COLO829 (cell line): ENCODE measurements at regions not wholly inside any gene's neighbourhood (a gene's known extent, or its start where the extent isn't known, plus 50 kb on each side); places are given as distances from the start of the nearest gene placed in this dataset.
"Not testable (repeated sequence)": the region's sequence is repeated elsewhere in the genome, so short reads cannot be mapped to it uniquely, and the experiment has no call there.

Experiments
- DNase-seq: peaks from one replicate; pipeline ENCODE4 v3.0.0; 2012; ENCODE audit warnings: low spot score

DNA sequence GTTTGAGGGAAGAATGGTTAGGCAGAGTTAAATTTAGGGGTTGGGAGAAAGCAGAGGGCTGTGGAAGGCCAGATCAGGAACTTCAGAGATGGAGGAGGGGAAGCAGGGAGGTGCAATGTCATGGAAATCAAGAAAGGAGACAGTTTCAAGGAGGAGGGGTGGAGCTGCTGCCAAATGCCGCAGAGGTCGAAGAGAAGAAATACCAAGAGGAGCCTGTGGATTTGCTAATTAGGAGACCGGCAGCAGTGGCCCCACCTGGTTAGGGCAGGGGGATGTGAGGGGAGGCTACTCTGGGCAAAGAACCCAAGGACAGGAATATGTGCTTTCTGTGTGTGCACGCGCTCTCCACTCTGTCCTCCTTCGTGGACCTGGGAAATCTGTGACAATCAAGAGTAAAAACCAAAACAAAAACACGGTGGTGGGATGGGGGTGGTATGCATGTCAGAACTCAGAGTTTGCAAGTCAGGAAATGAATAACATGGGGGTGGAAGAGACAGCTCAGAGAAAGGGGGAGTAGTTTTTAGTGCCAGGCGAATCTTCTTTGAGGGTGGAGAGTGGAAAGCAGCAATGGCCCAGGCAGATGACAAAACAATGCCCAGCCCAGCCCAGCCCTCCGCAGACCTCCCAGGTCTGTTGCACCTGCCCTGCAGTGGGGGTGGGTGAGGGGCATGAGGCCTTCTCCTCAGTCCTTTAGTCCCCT, 102.9 kb upstream of the PAX2 start:
- no peak for DNase-seq

DNA sequence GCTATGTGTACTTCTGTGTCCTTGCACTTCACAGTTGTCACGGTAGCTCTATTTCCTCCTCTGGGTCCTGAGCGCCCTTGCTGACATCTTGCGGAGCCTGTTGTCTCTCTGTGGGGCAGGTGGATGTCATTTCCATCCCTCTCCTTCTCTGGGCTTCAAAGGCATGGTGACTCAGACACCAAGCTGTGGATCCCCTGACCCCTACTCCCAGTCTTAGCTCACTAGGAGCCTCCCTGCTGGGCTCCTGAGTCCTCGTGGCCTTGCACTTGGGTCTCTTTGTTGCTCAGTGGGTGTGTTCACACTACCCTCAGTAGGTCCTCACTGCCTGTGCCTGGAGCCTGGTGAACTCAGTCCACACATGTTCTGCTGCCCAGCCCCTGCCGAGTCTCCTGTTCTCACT, 100.3 kb upstream of the PAX2 start:
- no peak for DNase-seq

DNA sequence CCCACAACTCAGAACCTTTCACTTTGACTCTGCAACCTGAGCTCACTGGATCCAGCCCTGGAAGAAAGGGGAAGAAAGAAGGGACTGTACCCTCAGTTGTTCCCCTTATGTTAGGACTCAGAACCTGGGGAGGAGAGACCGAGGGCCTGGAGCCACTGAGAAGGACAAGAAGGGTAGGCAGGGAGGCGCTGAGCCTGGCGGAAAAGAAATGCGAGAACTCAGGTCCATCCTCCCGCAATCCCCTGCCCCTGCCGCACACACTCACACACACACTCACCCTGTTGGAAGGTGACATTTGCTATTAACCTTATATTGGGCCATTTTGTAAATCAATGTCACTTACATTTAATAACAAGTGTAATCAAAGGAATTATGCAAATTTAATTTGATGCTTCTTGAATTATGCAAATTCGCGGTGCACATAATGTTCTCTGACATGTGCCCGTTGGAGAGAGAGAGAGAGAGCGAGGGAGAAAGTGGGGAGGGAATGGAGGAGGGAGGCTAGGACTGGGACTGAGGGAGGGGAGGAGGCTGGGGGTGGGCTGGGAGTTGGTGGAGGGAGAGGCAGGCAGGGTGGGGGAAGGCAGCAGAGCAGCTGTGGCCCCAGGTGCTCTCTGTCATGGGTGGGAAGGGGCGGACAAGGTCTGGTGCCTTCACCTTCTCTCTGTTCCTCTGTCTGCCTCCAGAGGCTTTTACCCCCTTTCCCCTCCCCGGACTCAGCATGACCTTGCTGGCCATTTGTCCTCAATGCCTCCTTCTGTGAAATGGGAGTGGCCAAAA, 99.6 kb upstream of the PAX2 start:
- DNase-seq: no peak

DNA sequence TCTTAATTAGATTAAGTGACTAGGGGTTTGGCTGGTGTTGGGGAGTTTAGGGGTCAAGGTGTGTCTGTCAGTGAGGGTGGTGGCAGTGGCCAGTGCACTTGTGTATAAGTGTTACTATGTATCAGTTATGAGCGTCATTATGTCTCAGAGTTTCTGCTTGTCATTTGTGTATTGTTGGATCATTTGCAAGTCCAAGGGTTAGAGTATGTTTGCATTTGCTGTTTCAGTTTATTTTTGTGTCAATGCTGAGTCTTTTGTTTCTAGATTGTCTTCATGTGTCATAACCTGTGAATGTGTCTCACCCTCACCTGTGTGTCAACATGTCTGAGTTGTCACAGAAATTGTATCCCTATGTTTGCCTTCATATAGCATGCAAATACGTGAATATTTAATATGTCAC, 97.5 kb upstream of the PAX2 start:
- DNase-seq: no peak

GRCh38 chr10:100650693-100651092, 94.7 kb upstream of the PAX2 start:
- no peak for DNase-seq

DNA sequence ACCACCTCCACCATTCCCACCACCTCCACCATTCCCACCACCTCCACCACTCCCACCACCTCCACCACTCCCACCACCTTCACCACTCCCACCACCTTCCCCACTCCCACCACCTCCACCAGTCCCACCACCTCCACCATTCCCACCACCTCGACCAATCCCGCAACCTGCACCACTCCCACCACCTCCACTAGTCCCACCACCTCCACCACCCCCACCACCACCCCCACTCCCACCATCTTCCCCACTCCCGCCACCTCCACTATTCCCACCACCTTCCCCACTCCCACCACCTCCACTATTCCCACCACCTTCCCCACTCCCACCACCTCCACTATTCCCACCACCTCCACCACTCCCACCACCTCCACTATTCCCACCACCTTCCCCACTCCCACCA, 94.3 kb upstream of the PAX2 start:
- DNase-seq: not testable (repeated sequence)

GRCh38 chr10:100651916-100652315, 93.5 kb upstream of the PAX2 start:
- DNase-seq: no peak

- no peak for DNase-seq
Observed at GRCh38 chr10:100652406-100653135, 92.8 kb upstream of the PAX2 start.

- DNase-seq: no peak
Observed at GRCh38 chr10:100653238-100653956, 92.0 kb upstream of the PAX2 start.

DNA sequence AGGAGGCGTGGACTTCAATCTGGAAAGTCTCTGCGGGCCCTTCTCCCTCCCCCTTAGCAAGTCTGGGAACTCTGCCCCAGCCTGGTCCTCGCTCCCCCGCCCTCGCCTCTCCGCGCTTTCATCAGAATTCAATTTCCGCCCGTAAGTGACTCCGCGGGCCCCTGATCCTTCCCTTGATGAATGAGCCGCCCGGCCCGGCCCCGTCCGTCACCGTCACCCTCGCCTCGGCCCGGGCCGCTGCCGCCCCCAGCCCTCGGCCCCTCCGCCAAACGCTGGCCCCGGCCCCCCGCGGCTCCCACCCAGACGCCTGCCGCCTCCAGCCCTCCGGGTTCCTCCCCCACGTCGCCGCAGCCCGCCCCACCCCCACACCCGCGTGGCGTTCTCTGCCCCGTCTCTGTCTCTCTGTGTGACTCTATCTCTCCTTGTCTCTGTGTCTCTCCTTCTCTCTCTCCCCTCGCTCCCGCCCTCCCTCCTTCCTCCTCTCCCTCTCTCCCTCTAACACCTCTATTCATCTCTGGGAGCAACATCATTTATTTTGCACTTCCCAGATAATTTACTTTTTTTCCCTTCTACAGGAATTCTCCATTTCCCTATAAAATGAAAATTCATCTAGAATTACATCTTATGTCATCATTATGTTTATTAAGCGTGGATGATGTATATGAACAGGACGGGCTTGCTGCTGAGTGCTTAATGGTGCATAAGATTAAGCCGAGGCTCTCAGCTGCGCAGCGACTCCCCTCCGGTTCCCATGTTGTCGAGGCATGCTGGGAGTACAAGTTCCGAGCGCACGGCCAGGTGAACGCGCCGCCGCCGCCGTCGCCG, 91.2 kb upstream of the PAX2 start:
- DNase-seq: no peak

DNA sequence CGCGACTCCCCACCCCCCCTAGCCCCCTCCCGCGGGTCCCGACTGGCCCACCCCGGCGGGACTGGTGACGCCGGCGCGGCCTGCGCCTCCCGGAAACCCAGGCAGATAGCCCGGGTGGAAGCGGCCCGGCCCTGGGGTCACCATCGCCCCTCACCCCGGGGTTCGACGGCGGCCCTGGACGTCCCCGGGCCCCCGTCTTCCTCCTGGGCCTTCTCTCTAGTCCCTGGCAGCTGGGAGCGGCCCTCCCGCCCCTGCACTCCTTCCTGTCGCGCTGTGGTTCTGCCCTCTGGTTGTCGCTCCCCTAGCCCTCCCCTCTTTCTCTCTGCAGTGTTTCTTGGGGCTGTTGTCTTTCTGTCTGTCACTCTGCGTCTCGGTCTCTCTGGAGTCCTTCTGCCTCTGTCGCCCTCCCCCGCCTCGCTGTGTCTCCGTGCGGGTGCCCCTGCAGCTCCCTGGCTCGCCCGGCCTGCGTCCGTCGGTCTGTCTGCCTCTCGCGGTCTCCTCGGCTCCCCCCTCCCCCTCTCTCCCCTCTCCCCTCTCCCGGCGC, 90.5 kb upstream of the PAX2 start:
- DNase-seq: no peak

GRCh38 chr10:100655326-100655759, 90.0 kb upstream of the PAX2 start:
- DNase-seq: no peak

GRCh38 chr10:100655760-100656421, 89.5 kb upstream of the PAX2 start:
- DNase-seq: no peak

- peak; percentile 24 for DNase-seq
Observed at GRCh38 chr10:100656454-100656853, 88.9 kb upstream of the PAX2 start.

DNA sequence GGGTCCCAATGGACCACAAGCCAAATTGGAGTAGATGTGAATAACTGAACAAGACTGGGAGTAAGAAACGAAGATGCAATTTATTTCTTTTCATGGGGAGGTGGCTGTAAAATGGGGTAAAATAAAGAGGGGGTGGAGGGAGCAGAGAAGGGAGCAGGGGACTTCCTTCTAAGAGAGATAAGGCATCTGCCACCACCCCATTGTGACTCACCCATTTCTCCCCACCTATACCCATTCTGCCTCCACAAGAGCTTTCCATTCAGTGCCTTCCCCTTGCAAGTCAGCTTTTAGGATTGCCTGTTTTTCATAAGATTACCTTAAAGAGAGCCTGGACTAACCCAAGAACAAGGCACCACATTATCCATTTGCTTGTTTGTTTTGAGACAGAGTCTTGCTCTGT, 87.1 kb upstream of the PAX2 start:
- no peak for DNase-seq

GRCh38 chr10:100659361-100660098, 85.9 kb upstream of the PAX2 start:
- no peak for DNase-seq

DNA sequence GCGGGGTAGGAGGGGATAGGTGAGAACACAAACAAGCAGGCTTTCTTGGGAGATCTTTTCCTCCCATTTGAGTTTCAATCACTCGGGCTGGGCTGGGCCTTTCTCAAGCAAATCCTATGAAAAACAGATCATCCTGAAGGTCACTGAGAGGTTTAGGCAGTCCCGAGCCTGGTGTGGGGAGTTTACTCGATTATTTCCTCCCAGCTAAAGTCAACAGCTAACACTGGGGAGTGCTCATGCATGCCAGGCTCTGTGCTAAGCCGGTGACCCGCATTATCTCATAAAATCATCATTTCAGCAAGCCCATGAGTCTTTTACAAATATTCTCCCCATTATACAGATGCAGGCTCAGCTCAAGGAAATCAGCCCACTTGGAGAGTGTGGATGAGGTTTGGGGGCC, 85.0 kb upstream of the PAX2 start:
- no peak for DNase-seq

GRCh38 chr10:100660945-100661344, 84.4 kb upstream of the PAX2 start:
- DNase-seq: no peak

- no peak for DNase-seq
Observed at GRCh38 chr10:100661520-100661919, 83.9 kb upstream of the PAX2 start.

GRCh38 chr10:100662067-100662466, 83.3 kb upstream of the PAX2 start:
- DNase-seq: no peak
